Neural cell (in vitro differentiated cells): ENCODE measurements at regions not wholly inside any gene's neighbourhood (a gene's known extent, or its start where the extent isn't known, plus 50 kb on each side); places are given as distances from the start of the nearest gene placed in this dataset.

Source experiments
- H2AFZ ChIP-seq: fragments of 200-600, 300-800 bp; sonication (generic), shearing (Covaris generic); 2 replicates; pipeline ENCODE4 v1.6.0; 2014; ENCODE audit warnings: low read depth, mild to moderate bottlenecking, antibody characterized with exemption, low read length, moderate library complexity
- H3F3A ChIP-seq: fragments of 200-600 bp; shearing (Covaris generic); 2 replicates; pipeline ENCODE4 v1.6.1; 2016; ENCODE audit warnings: mild to moderate bottlenecking, moderate library complexity, mixed read lengths, antibody characterized with exemption, low read length; ENCODE audit not compliant: insufficient read depth, poor library complexity, severe bottlenecking
- H3K27ac ChIP-seq: fragments of 200-600, 300-800 bp; sonication (generic), shearing (Covaris generic); 2 replicates; pipeline ENCODE4 v1.5.1; 2014; ENCODE audit warnings: mild to moderate bottlenecking, low read length, moderate library complexity
- H3K27me3 ChIP-seq: fragments of 300-800, 200-600 bp; sonication (generic), shearing (Covaris generic); 2 replicates; pipeline ENCODE4 v1.6.0; 2014; ENCODE audit warnings: mild to moderate bottlenecking, low read depth, low read length, moderate library complexity; ENCODE audit not compliant: insufficient read depth
- H3K36me3 ChIP-seq: fragments of 300-800, 200-600 bp; sonication (generic), shearing (Covaris generic); 2 replicates; pipeline ENCODE4 v1.5.1; 2014; ENCODE audit warnings: mild to moderate bottlenecking, antibody characterized with exemption, low read length, moderate library complexity; ENCODE audit not compliant: insufficient read depth
- H3K4me2 ChIP-seq: fragments of 300-800, 200-600 bp; sonication (generic), shearing (Covaris generic); 2 replicates; pipeline ENCODE4 v1.6.0; 2014; ENCODE audit warnings: mild to moderate bottlenecking, low read length
- H3K4me3 ChIP-seq: fragments of 300-800, 200-600 bp; sonication (generic), shearing (Covaris generic); 2 replicates; pipeline ENCODE4 v1.5.1; 2014; ENCODE audit warnings: mild to moderate bottlenecking, low read length, moderate library complexity
- H3K79me2 ChIP-seq: fragments of 200-600 bp; shearing (Covaris generic); replicated peaks from 2 replicates; pipeline ENCODE4 v1.6.0; 2014; ENCODE audit warnings: mild to moderate bottlenecking, low read length, moderate library complexity; ENCODE audit not compliant: insufficient read depth
- H3K9ac ChIP-seq: fragments of 300-800, 200-600 bp; sonication (generic), shearing (Covaris generic); 2 replicates; pipeline ENCODE4 v1.6.1; 2016; ENCODE audit warnings: mild to moderate bottlenecking, low read length, mixed read lengths
- H3K9me2 ChIP-seq: fragments of 200-600 bp; shearing (Covaris generic); 2 replicates; pipeline ENCODE4 v1.6.1; 2016; ENCODE audit warnings: mild to moderate bottlenecking, low read length, mixed read lengths; ENCODE audit not compliant: insufficient read depth
- H3K9me3 ChIP-seq: fragments of 200-600, 300-800 bp; sonication (generic), shearing (Covaris generic); 2 replicates; pipeline ENCODE4 v1.6.1; 2016; ENCODE audit warnings: mild to moderate bottlenecking, mixed run types, low read length, moderate library complexity, mixed read lengths
- H4K20me1 ChIP-seq: fragments of 200-600 bp; shearing (Covaris generic); 2 replicates; pipeline ENCODE4 v1.6.1; 2016; ENCODE audit warnings: mild to moderate bottlenecking, mixed run types; ENCODE audit not compliant: insufficient read depth
- EP300 ChIP-seq: fragments of 450-650 bp; conservative IDR thresholded peaks from 2 replicates; pipeline ENCODE4 v1.6.1; 2014; ENCODE audit warnings: antibody characterized with exemption, mild to moderate bottlenecking, moderate library complexity; ENCODE audit not compliant: poor library complexity, severe bottlenecking
- EZH2 ChIP-seq: fragments of 200-600, 300-800 bp; shearing (Covaris generic), sonication (generic); IDR thresholded peaks from 2 replicates; pipeline ENCODE4 v1.6.1; 2014; ENCODE audit warnings: antibody characterized with exemption, low read length, borderline replicate concordance, mild to moderate bottlenecking; ENCODE audit not compliant: insufficient read depth, poor library complexity, severe bottlenecking
- MXI1 ChIP-seq: fragments of 450-650 bp; conservative IDR thresholded peaks from 2 replicates; pipeline ENCODE4 v1.6.1; 2014; ENCODE audit warnings: antibody characterized with exemption, mild to moderate bottlenecking; ENCODE audit not compliant: poor library complexity, severe bottlenecking
- POLR2AphosphoS5 ChIP-seq: IDR thresholded peaks from 2 replicates; pipeline ENCODE4 v1.6.1; 2012
- RAD21 ChIP-seq: fragments of 450-650 bp; conservative IDR thresholded peaks from 2 replicates; pipeline ENCODE4 v1.6.1; 2014; ENCODE audit warnings: antibody characterized with exemption, mild to moderate bottlenecking, moderate library complexity
- SMC3 ChIP-seq: fragments of 450-650 bp; conservative IDR thresholded peaks from 2 replicates; pipeline ENCODE4 v1.6.1; 2014; ENCODE audit warnings: antibody characterized with exemption, mild to moderate bottlenecking, moderate library complexity; ENCODE audit not compliant: poor library complexity
- TAF1 ChIP-seq: IDR thresholded peaks from 2 replicates; pipeline ENCODE4 v1.6.1; 2012; ENCODE audit warnings: low read depth
- TF ChIP-seq, protein P1 (sequence below): IDR thresholded peaks from 2 replicates; pipeline ENCODE4 v1.6.1; 2012; ENCODE audit warnings: borderline replicate concordance
- TF ChIP-seq, protein P2 (sequence below): fragments of 450-650 bp; IDR thresholded peaks from 2 replicates; pipeline ENCODE4 v1.5.1; 2014; ENCODE audit warnings: antibody characterized with exemption, mild to moderate bottlenecking, moderate library complexity; ENCODE audit not compliant: poor library complexity, severe bottlenecking

DNA sequence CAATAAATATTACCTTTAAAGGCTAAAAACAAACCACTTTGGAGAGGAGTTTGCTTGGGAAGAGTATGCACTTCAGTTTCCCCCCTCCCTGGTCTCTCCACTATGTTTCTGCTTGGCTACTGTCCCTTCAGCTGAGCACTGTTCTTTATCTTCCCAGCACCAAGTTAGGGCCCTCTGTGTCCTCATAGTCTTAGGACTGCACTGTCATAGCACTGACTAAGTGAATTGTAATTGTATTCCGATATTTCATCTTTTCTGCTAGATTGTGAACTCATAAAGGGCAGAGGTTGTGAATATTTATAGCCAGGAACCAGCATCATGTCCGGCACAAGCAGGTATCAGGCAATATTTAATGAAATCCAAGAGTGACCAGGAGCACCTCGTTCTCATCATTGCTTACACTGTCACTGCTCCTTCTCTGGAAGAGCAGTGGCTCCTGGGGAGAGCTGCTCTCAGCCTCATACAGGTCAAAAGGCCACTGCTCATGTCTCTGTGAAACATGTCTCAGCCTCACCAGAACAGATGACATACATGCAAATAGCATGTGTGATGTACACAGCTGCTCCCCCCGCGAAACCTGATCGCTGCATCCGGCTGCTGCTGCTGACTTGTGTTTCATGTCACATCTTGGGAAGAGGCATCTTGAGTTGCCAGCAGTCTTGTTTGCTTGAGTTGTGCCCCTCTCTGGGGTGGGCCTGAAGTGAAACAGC lies 279.7 kb upstream of the MSX2 start:
- H3K36me3 ChIP-seq: no peaks in the 10 kb centered on the region
- no peaks in the 10 kb centered on the region for H3K9me3 ChIP-seq
- no peaks in the 10 kb centered on the region for H3K27me3 ChIP-seq
- no peaks in the 10 kb centered on the region for H3K9me2 ChIP-seq
- no peak overlapping the region for H3K4me2 ChIP-seq
- H2AFZ ChIP-seq: no peak overlapping the region
- H3K9ac ChIP-seq: no peak overlapping the region
- no peaks in the 10 kb centered on the region for H3F3A ChIP-seq
- no peak overlapping the region for H3K4me3 ChIP-seq
- TF ChIP-seq SMC3 (no peak), EZH2 (no peak), MXI1 (no peak), TAF1 (no peak), RAD21 (no peak), EP300 (no peak), POLR2AphosphoS5 (no peak)
- TF ChIP-seq, protein P1, sequence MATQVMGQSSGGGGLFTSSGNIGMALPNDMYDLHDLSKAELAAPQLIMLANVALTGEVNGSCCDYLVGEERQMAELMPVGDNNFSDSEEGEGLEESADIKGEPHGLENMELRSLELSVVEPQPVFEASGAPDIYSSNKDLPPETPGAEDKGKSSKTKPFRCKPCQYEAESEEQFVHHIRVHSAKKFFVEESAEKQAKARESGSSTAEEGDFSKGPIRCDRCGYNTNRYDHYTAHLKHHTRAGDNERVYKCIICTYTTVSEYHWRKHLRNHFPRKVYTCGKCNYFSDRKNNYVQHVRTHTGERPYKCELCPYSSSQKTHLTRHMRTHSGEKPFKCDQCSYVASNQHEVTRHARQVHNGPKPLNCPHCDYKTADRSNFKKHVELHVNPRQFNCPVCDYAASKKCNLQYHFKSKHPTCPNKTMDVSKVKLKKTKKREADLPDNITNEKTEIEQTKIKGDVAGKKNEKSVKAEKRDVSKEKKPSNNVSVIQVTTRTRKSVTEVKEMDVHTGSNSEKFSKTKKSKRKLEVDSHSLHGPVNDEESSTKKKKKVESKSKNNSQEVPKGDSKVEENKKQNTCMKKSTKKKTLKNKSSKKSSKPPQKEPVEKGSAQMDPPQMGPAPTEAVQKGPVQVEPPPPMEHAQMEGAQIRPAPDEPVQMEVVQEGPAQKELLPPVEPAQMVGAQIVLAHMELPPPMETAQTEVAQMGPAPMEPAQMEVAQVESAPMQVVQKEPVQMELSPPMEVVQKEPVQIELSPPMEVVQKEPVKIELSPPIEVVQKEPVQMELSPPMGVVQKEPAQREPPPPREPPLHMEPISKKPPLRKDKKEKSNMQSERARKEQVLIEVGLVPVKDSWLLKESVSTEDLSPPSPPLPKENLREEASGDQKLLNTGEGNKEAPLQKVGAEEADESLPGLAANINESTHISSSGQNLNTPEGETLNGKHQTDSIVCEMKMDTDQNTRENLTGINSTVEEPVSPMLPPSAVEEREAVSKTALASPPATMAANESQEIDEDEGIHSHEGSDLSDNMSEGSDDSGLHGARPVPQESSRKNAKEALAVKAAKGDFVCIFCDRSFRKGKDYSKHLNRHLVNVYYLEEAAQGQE: no peak
- TF ChIP-seq, protein P2, sequence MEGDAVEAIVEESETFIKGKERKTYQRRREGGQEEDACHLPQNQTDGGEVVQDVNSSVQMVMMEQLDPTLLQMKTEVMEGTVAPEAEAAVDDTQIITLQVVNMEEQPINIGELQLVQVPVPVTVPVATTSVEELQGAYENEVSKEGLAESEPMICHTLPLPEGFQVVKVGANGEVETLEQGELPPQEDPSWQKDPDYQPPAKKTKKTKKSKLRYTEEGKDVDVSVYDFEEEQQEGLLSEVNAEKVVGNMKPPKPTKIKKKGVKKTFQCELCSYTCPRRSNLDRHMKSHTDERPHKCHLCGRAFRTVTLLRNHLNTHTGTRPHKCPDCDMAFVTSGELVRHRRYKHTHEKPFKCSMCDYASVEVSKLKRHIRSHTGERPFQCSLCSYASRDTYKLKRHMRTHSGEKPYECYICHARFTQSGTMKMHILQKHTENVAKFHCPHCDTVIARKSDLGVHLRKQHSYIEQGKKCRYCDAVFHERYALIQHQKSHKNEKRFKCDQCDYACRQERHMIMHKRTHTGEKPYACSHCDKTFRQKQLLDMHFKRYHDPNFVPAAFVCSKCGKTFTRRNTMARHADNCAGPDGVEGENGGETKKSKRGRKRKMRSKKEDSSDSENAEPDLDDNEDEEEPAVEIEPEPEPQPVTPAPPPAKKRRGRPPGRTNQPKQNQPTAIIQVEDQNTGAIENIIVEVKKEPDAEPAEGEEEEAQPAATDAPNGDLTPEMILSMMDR: no peak
- H3K27ac ChIP-seq: no peak overlapping the region
- H4K20me1 ChIP-seq: no peaks in the 10 kb centered on the region
- H3K79me2 ChIP-seq: no peaks in the 10 kb centered on the region

DNA sequence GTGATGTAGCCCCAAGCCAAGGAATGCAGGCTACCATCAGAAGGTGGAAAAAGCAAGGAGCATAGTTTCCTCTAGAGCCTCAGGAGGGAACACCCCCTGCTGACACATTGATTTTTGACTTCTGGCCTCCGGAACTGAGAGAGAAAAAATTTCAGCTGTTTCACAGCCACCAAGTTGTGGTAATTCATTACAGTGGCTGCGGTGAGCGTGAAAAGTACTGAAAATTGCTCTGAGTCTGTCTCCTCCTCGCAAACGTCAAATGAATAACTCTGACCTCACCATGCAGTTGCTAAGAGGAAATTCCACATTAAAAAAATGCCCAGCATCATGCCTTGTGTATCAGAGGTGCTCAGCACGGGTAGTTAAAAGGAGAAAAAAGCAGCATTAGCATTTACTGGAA lies 277.9 kb upstream of the MSX2 start:
- H3K36me3 ChIP-seq: no peaks in the 10 kb centered on the region
- no peaks in the 10 kb centered on the region for H4K20me1 ChIP-seq
- H3K27me3 ChIP-seq: no peaks in the 10 kb centered on the region
- no peaks in the 10 kb centered on the region for H3F3A ChIP-seq
- H3K4me2 ChIP-seq: no peak overlapping the region
- H2AFZ ChIP-seq: no peak overlapping the region
- no peak overlapping the region for H3K9ac ChIP-seq
- no peak overlapping the region for H3K27ac ChIP-seq
- no peaks in the 10 kb centered on the region for H3K79me2 ChIP-seq
- H3K9me2 ChIP-seq: no peaks in the 10 kb centered on the region
- H3K9me3 ChIP-seq: no peaks in the 10 kb centered on the region
- TF ChIP-seq, protein P1: no peak
- TF ChIP-seq SMC3: no peak
- TF ChIP-seq MXI1: no peak
- TF ChIP-seq TAF1: no peak
- TF ChIP-seq, protein P2: no peak
- TF ChIP-seq EZH2: no peak
- H3K4me3 ChIP-seq: no peak overlapping the region
